Caco-2 (cell line): ENCODE measurements at regions not wholly inside any gene's neighbourhood (a gene's known extent, or its start where the extent isn't known, plus 50 kb on each side); places are given as distances from the start of the nearest gene placed in this dataset.

Experiments used
- BruUV-seq: library from RNA; stranded (reverse); fragments of 400-500 nt; replicated peaks from 2 replicates; lab custom pipeline; 2021; lab: Mats Ljungman, UMichigan
- CTCF ChIA-PET: fragments of 300-600 bp; sonication (Branson Sonifier 250); formaldehyde crosslinking; loops from one replicate; lab custom pipeline; 2022; ENCODE audit warnings: antibody characterized with exemption; lab: Charles Lee
- POLR2A ChIA-PET: fragments of 300-600 bp; sonication (Branson Sonifier 250); formaldehyde crosslinking; loops from one replicate; lab custom pipeline; 2022; ENCODE audit warnings: antibody characterized with exemption; lab: Charles Lee
- DNase-seq, 2 experiments: peaks; one replicate each; pipeline versions ENCODE4 v3.0.0 to v3.0.0-alpha.2; 2020 to 2022
- H3K27me3 ChIP-seq: replicated peaks from 2 replicates; pipeline ENCODE4 v1.6.0; 2011; ENCODE audit warnings: low read length; ENCODE audit not compliant: control insufficient read depth, insufficient read depth
- H3K36me3 ChIP-seq: 2 replicates; pipeline ENCODE4 v1.5.1; 2011; ENCODE audit warnings: low read length; ENCODE audit not compliant: control insufficient read depth, insufficient read depth
- H3K4me1 ChIP-seq: fragments of 250-450 bp; sonication (Bioruptor Pico); 2 replicates; pipeline ENCODE4 v1.5.1; 2020; ENCODE audit warnings: mild to moderate bottlenecking
- H3K4me3 ChIP-seq: 2 replicates; pipeline ENCODE4 v1.5.1; 2011; ENCODE audit warnings: low read depth, mild to moderate bottlenecking, control low read depth, low read length
- H3K9me3 ChIP-seq: fragments of 250-450 bp; sonication (Bioruptor Pico); 2 replicates; pipeline ENCODE4 v1.5.1; 2020; ENCODE audit warnings: mild to moderate bottlenecking, moderate library complexity
- H3K27ac Mint-ChIP-seq: one replicate; pipeline ENCODE4 v1.8.0; 2022; ENCODE audit warnings: mixed read lengths; ENCODE audit not compliant: unreplicated experiment
- H3K27me3 Mint-ChIP-seq: one replicate; pipeline ENCODE4 v1.8.0; 2022; ENCODE audit warnings: mixed read lengths; ENCODE audit not compliant: insufficient read depth, unreplicated experiment
- H3K36me3 Mint-ChIP-seq: one replicate; pipeline ENCODE4 v1.8.0; 2022; ENCODE audit warnings: mild to moderate bottlenecking, mixed read lengths; ENCODE audit not compliant: insufficient read depth, unreplicated experiment
- H3K4me1 Mint-ChIP-seq: one replicate; pipeline ENCODE4 v1.8.0; 2022; ENCODE audit warnings: low read depth, mixed read lengths; ENCODE audit not compliant: unreplicated experiment
- H3K4me3 Mint-ChIP-seq: one replicate; pipeline ENCODE4 v1.8.0; 2022; ENCODE audit warnings: mild to moderate bottlenecking, moderate library complexity, mixed read lengths; ENCODE audit not compliant: unreplicated experiment
- H3K9me3 Mint-ChIP-seq: one replicate; pipeline ENCODE4 v1.8.0; 2022; ENCODE audit warnings: mixed read lengths; ENCODE audit not compliant: unreplicated experiment
- intact Hi-C: fragments of 100-400 bp; cut with micrococcal nuclease; formaldehyde crosslinking; loops from one replicate; pipeline ENCODE4 v1.10.0; 2022; ENCODE audit not compliant: unreplicated experiment
- TF ChIP-seq, protein P1 (sequence below), 2 experiments: fragments of 200-600 bp in 1 of 2; IDR thresholded peaks; 1 replicate in 1 of 2; 2 replicates in 1 of 2; pipeline versions ENCODE4 v1.5.1 to v1.8.0; 2011 to 2022; ENCODE audit warnings: antibody characterized with exemption in 1 of 2, control low read depth in 1 of 2, inconsistent platforms in 1 of 2, low read depth in 1 of 2, low read length in 1 of 2, mild to moderate bottlenecking in 1 of 2, moderate library complexity in 1 of 2; ENCODE audit not compliant: insufficient read depth in 1 of 2, severe bottlenecking in 1 of 2, unreplicated experiment in 1 of 2

DNA sequence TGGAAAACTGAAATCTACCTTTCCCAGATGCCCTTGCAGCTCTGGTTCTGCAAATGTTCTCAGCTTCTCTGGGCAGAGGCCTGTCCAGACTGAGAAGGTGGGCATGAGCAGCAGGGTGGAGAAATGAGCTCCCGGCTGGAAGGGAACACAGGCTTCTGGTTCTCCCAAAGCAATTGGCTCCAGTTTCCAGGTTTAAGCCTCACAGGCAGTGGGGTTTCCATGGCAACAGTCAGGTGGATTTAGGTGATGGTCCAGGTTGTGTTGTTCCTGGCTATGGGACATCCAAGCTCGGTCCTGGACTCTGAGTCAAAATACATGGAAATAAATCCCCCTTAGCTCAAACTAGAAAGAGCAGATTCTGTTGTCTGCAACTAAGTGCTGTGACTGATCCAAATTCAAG lies 94.6 kb upstream of the IQSEC1 start:
- Histone ChIP-seq H3K4me3 (no peak overlapping the region), H3K27me3 (peaks cover 3% of the 10 kb centered on the region), H3K4me1 (no peaks in the 10 kb centered on the region), H3K9me3 (no peaks in the 10 kb centered on the region), H3K36me3 (no peaks in the 10 kb centered on the region)
- BruUV-seq, result no TSS peak
- no peak overlapping the region for H3K27ac Mint-ChIP-seq
- H3K27me3 Mint-ChIP-seq, result peaks cover 33% of the 10 kb centered on the region
- no peak overlapping the region for H3K4me3 Mint-ChIP-seq
- no peaks in the 10 kb centered on the region for H3K36me3 Mint-ChIP-seq
- intact Hi-C loops, result no loop called here
- ChIA-PET CTCF (interaction anchor here (1.2 kb wide), 1 partner anchor 26 kb away, joined by 3 read pairs; no protein-coding TSS in a partner anchor), POLR2A (no interaction called here)
- no peak for DNase-seq
- no peaks in the 10 kb centered on the region for H3K9me3 Mint-ChIP-seq
- TF ChIP-seq, protein P1, sequence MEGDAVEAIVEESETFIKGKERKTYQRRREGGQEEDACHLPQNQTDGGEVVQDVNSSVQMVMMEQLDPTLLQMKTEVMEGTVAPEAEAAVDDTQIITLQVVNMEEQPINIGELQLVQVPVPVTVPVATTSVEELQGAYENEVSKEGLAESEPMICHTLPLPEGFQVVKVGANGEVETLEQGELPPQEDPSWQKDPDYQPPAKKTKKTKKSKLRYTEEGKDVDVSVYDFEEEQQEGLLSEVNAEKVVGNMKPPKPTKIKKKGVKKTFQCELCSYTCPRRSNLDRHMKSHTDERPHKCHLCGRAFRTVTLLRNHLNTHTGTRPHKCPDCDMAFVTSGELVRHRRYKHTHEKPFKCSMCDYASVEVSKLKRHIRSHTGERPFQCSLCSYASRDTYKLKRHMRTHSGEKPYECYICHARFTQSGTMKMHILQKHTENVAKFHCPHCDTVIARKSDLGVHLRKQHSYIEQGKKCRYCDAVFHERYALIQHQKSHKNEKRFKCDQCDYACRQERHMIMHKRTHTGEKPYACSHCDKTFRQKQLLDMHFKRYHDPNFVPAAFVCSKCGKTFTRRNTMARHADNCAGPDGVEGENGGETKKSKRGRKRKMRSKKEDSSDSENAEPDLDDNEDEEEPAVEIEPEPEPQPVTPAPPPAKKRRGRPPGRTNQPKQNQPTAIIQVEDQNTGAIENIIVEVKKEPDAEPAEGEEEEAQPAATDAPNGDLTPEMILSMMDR (IDR thresholded peaks at IDR 0.05; ENCODE audit: insufficient read depth in 1 of 2, low read depth in 1 of 2, low read length in 1 of 2, severe bottlenecking in 1 of 2, unreplicated experiment in 1 of 2), result no peak
- no peaks in the 10 kb centered on the region for H3K4me1 Mint-ChIP-seq

DNA sequence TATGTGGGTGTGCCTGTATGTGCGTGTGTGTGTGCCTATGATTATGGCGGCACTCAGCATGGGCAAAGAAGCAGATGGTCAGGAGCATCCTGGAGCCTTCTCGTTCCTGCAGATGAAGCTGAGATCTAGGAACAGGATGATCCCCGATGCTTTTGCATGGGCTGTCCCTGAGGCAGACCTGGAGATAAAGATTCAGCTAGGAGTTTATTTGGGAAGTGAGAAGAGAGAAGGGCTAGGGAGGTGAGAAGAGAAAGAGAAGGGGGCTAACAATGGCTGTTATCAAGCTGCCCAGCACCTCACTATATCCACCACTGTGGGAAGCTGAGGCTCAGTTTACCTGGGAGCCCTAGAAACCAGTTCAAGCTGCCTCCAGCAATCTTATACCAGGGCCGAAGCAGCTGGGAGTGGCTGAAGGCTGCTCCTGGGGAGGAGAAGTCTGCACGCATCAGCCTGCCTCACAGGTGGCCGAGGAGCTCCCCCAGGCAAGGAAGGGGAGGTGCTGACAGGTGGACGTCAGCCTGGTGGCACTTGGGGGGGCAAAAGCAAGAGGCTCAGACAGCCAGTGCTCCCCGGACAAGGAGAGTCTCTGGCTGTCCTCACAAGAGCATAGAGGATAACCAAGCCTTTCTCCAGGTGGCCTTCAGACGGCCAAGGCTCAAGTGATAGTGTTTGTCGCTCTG lies 94.0 kb upstream of the IQSEC1 start:
- DNase-seq, result no peak
- no peaks in the 10 kb centered on the region for H3K4me1 Mint-ChIP-seq
- no peak overlapping the region for H3K4me3 ChIP-seq
- no peaks in the 10 kb centered on the region for H3K36me3 Mint-ChIP-seq
- BruUV-seq, result no TSS peak
- TF ChIP-seq, protein P1 (IDR thresholded peaks at IDR 0.05; ENCODE audit: insufficient read depth in 1 of 2, low read depth in 1 of 2, low read length in 1 of 2, severe bottlenecking in 1 of 2, unreplicated experiment in 1 of 2), result no peak
- H3K27me3 Mint-ChIP-seq, result peaks cover 34% of the 10 kb centered on the region
- H3K9me3 ChIP-seq, result no peaks in the 10 kb centered on the region
- H3K4me1 ChIP-seq, result no peaks in the 10 kb centered on the region
- no peaks in the 10 kb centered on the region for H3K36me3 ChIP-seq
- H3K27ac Mint-ChIP-seq, result no peak overlapping the region
- peaks cover 3% of the 10 kb centered on the region for H3K27me3 ChIP-seq
- ChIA-PET POLR2A (no interaction called here), CTCF (interaction anchor here (1.2 kb wide), 1 partner anchor 27 kb away, joined by 3 read pairs; no protein-coding TSS in a partner anchor)
- no peak overlapping the region for H3K4me3 Mint-ChIP-seq
- no peaks in the 10 kb centered on the region for H3K9me3 Mint-ChIP-seq
- intact Hi-C loops, result no loop called here

DNA sequence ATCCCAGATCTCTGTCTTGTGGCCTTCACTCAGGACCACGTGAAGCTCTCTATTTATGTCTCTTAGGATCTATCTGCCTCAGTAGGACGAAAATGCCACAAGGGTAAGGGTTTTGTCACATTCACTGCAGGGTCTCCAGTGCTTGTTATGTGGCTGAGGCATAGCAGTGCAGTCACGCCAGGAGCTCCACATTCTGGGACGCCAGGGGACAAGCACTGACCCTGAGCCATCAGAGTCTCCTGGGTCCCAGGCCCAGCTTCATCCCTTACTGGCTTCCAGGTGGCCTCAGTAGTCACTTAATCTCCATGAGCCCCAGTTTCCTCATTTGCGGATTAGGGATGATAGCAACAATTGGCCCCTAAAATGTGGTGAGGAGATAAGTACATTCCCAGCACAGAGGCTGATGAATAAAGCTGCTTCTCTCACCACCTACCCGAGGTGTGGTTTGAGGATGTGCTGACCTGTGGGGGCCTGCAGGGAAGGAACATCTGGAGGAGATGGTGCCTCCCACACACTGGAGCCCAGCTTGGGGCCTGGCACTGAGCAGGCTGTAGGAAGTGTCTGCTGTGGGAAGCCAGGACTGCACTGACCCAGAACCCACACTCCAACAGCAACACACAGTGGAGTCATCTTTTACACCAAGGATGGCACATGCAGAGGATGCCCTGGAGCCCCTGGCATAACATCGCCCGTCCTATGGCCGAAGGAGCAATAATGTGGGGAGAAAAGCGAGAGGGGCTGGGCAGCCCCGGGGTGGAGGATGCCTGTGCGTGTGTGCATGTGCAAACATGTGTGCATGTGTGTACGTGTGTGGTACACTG lies 93.2 kb upstream of the IQSEC1 start:
- H3K36me3 ChIP-seq, result no peaks in the 10 kb centered on the region
- Mint-ChIP-seq H3K27me3 (peaks cover 32% of the 10 kb centered on the region), H3K9me3 (no peaks in the 10 kb centered on the region), H3K36me3 (no peaks in the 10 kb centered on the region), H3K4me3 (no peak overlapping the region), H3K4me1 (no peaks in the 10 kb centered on the region), H3K27ac (no peak overlapping the region)
- no TSS peak for BruUV-seq
- no peak overlapping the region for H3K4me3 ChIP-seq
- no peaks in the 10 kb centered on the region for H3K9me3 ChIP-seq
- peaks cover 3% of the 10 kb centered on the region for H3K27me3 ChIP-seq
- DNase-seq, result no peak
- CTCF ChIA-PET, result interaction anchor here (0.7 kb wide), 1 partner anchor 16 kb away, joined by 3 read pairs; no protein-coding TSS in a partner anchor
- TF ChIP-seq, protein P1 (IDR thresholded peaks at IDR 0.05; ENCODE audit: insufficient read depth in 1 of 2, low read depth in 1 of 2, low read length in 1 of 2, severe bottlenecking in 1 of 2, unreplicated experiment in 1 of 2), result no peak
- intact Hi-C loops, result no loop called here
- no peaks in the 10 kb centered on the region for H3K4me1 ChIP-seq
- POLR2A ChIA-PET, result no interaction called here
